ENCODE measurements at regions not wholly inside any gene's neighbourhood (a gene's known extent, or its start where the extent isn't known, plus 50 kb on each side); places are given as distances from the start of the nearest gene placed in this dataset.

DNA sequence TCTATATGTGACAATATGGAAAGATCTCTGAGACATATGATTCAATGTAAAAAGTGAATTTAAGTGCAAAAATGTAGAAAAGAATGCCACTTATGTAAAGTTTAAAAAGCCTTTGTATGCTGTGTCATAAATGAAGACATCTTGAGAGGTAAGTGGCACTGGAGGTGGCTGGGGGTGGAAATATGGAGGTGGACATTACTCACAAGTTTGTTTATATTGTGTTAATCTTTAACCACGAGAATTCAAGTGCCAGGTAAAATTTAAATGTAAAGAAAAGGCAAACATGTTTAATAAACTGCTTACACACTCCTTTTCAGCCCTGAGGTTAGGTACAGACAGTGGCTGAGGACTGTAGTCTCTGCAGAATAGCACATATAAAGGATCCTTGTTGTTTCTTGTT lies 235.1 kb downstream of the ABCC12 start:
- TF ChIP-seq POLR2A (IDR thresholded peaks at IDR 0.05; ENCODE audit: low read length) (no peak), GATA1 (IDR thresholded peaks at IDR 0.05; ENCODE audit: low read depth, low read length) (no peak)

Measured in erythroblast (primary cell).